HG03521 (cell line): ENCODE measurements at regions not wholly inside any gene's neighbourhood (a gene's known extent, or its start where the extent isn't known, plus 50 kb on each side); places are given as distances from the start of the nearest gene placed in this dataset.
"Not testable (repeated sequence)": the region's sequence is repeated elsewhere in the genome, so short reads cannot be mapped to it uniquely, and the experiment has no call there.

ENCODE experiments used
- ATAC-seq: cut with Tn5 transposase; IDR thresholded peaks from one replicate; pipeline ENCODE4 v1.9.1; 2021; ENCODE audit warnings: mild to moderate bottlenecking, moderate library complexity; ENCODE audit not compliant: unreplicated experiment

- no peak for ATAC-seq
These were observed 173.4 kb downstream of the NDUFS4 start for GRCh38 chr5:53733853-53734252.

- no peak for ATAC-seq
These were observed 177.7 kb downstream of the NDUFS4 start for GRCh38 chr5:53738105-53738504.

- ATAC-seq = no peak
These were observed 178.7 kb downstream of the NDUFS4 start for GRCh38 chr5:53739111-53739510.

GRCh38 chr5:53749621-53750020 is 189.2 kb downstream of the NDUFS4 start:
- no peak for ATAC-seq

GRCh38 chr5:53752282-53752681 is 191.8 kb downstream of the NDUFS4 start:
- not testable (repeated sequence) for ATAC-seq

- no peak for ATAC-seq
These were observed 206.2 kb downstream of the NDUFS4 start for GRCh38 chr5:53766673-53767072.

- ATAC-seq = peak; percentile 55
These were observed 217.6 kb downstream of the NDUFS4 start for GRCh38 chr5:53777864-53778618.

- peak; percentile 39 for ATAC-seq
These were observed 219.1 kb downstream of the NDUFS4 start for GRCh38 chr5:53779541-53779981.

GRCh38 chr5:53782620-53783019 is 222.2 kb downstream of the NDUFS4 start:
- ATAC-seq = no peak

- no peak for ATAC-seq
These were observed 223.3 kb downstream of the NDUFS4 start for GRCh38 chr5:53783624-53784228.

- ATAC-seq = no peak
These were observed 224.2 kb downstream of the NDUFS4 start for GRCh38 chr5:53784596-53784995.

- ATAC-seq = no peak
These were observed 225.5 kb downstream of the NDUFS4 start for GRCh38 chr5:53785924-53786323.

GRCh38 chr5:53790026-53790425 is 229.6 kb downstream of the NDUFS4 start:
- ATAC-seq = no peak

GRCh38 chr5:53792338-53792737 is 231.9 kb downstream of the NDUFS4 start:
- no peak for ATAC-seq

GRCh38 chr5:53799644-53800043 is 239.2 kb downstream of the NDUFS4 start:
- not testable (repeated sequence) for ATAC-seq

GRCh38 chr5:53808392-53808791 is 248.0 kb downstream of the NDUFS4 start:
- ATAC-seq = not testable (repeated sequence)

- ATAC-seq = no peak
These were observed 254.4 kb downstream of the NDUFS4 start for GRCh38 chr5:53814819-53815218.

GRCh38 chr5:53815471-53815870 is 255.0 kb downstream of the NDUFS4 start:
- no peak for ATAC-seq

GRCh38 chr5:53817183-53817582 is 256.7 kb downstream of the NDUFS4 start:
- no peak for ATAC-seq

- ATAC-seq = no peak
These were observed 259.0 kb downstream of the NDUFS4 start for GRCh38 chr5:53819482-53819881.

GRCh38 chr5:53820119-53820801 is 259.8 kb downstream of the NDUFS4 start:
- peak; percentile 33 for ATAC-seq

- ATAC-seq = peak; percentile 89
These were observed 260.3 kb downstream of the NDUFS4 start for GRCh38 chr5:53820802-53821171.
